ENCODE measurements at regions not wholly inside any gene's neighbourhood (a gene's known extent, or its start where the extent isn't known, plus 50 kb on each side); places are given as distances from the start of the nearest gene placed in this dataset.
"Not testable (repeated sequence)": the region's sequence is repeated elsewhere in the genome, so short reads cannot be mapped to it uniquely, and the experiment has no call there.

DNA sequence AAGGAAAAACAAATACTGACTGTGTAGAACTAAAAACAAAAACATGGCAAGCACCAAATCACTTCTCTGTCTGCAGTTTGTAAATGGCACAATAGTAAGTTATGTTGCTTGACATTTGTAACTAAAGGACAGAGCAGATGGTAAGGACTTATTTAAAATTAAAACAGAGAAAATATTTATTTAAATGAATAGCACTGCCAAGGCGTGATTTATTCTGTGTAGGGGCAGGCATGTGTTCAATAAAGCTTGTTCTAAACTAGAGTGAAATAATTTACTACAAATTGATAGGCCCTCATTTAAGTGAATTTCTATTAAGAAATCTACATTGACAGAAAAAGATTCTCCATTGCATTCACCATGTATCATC lies 231.5 kb downstream of the CYLC2 start:
- TF ChIP-seq, protein P1, sequence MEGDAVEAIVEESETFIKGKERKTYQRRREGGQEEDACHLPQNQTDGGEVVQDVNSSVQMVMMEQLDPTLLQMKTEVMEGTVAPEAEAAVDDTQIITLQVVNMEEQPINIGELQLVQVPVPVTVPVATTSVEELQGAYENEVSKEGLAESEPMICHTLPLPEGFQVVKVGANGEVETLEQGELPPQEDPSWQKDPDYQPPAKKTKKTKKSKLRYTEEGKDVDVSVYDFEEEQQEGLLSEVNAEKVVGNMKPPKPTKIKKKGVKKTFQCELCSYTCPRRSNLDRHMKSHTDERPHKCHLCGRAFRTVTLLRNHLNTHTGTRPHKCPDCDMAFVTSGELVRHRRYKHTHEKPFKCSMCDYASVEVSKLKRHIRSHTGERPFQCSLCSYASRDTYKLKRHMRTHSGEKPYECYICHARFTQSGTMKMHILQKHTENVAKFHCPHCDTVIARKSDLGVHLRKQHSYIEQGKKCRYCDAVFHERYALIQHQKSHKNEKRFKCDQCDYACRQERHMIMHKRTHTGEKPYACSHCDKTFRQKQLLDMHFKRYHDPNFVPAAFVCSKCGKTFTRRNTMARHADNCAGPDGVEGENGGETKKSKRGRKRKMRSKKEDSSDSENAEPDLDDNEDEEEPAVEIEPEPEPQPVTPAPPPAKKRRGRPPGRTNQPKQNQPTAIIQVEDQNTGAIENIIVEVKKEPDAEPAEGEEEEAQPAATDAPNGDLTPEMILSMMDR (IDR thresholded peaks at IDR 0.05; ENCODE audit: low read depth, low read length, missing control alignments), result no peak
- no peak for DNase-seq (ENCODE audit: low read depth)
- no peak overlapping the region for H3K4me3 ChIP-seq (ENCODE audit: low read depth, low read length)

DNA sequence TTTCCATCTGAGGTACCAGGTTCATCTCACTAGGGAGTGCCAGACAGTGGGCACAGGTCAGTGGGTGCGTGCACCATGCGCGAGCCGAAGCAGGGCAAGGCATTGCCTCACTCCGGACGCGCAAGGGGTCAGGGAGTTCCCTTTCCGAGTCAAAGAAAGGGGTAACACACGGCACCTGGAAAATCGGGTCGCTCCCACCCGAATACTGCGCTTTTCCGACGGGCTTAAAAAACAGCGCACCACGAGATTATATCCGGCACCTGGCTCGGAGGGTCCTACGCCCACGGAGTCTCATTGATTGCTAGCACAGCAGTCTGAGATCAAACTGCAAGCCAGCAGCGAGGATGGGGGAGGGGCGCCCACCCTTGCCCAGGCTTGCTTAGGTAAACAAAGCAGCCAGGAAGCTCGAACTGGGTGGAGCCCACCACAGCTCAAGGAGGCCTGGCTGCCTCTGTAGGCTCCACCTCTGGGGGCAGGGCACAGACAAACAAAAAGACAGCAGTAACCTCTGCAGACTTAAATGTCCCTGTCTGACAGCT lies 242.5 kb downstream of the CYLC2 start:
- DNase-seq (ENCODE audit: low read depth); H3K4me3 ChIP-seq (ENCODE audit: low read depth, low read length): not testable (repeated sequence)

DNA sequence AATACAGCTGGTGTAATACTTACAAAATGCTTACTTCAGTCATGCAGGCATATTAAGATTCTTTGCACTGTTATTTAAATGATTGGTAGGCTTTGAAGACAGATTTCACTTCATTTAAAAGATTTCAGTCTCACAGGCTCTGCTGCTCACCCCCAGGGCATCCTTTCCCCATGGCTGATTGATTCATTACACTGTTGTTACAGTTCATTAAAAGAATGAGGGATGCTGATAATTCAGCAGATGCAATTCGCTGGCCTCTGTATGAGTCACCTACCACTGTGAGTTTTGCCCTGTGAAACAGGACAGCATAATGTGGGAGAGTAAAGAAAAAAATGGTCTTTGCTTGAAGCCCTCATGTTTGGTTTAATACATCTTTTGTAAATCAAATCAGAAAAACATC lies 246.9 kb downstream of the CYLC2 start:
- no peak for DNase-seq (ENCODE audit: low read depth)
- TF ChIP-seq, protein P1 (IDR thresholded peaks at IDR 0.05; ENCODE audit: low read depth, low read length, missing control alignments), result no peak
- H3K4me3 ChIP-seq (ENCODE audit: low read depth, low read length), result no peak overlapping the region

DNA sequence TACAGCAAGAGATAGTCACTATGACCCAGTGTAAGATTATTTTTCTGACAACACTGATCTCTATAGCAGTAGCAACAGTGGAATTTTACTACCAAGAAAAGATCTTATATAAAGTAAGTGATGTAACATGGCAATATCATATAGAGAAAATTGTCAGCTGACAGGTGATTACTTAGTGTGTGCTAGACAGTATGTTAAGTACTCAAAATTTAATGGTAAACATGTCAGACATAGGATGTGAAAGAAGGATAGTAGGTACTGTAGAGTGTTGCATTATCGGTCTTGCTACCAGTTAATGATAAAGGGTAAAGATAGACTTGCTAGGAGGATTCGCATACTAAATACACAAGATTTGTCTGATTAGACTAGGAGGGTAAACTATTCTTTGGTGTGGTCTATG lies 247.4 kb downstream of the CYLC2 start:
- DNase-seq (ENCODE audit: low read depth), result no peak
- TF ChIP-seq, protein P1 (IDR thresholded peaks at IDR 0.05; ENCODE audit: low read depth, low read length, missing control alignments), result no peak
- H3K4me3 ChIP-seq (ENCODE audit: low read depth, low read length), result no peak overlapping the region

DNA sequence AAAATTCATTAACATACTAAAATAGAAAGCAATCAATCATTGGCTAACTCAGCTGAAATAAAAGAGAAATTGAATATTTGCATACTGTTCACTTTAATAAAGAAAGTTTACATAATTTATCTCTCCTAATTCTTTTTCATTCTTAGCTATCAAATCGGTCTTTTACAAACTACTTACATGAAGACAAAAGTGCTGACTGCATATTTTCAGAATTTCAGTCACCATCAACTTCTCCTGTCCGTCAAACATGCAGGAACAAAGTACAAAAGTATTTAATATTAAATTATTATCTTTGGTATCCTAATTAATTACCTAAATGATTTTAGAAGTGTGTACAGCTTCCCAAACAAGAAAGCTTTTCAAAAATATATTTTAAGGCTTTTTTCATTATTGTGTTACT lies 248.4 kb downstream of the CYLC2 start:
- no peak overlapping the region for H3K4me3 ChIP-seq (ENCODE audit: low read depth, low read length)
- DNase-seq (ENCODE audit: low read depth), result no peak
- TF ChIP-seq, protein P1 (IDR thresholded peaks at IDR 0.05; ENCODE audit: low read depth, low read length, missing control alignments), result no peak

DNA sequence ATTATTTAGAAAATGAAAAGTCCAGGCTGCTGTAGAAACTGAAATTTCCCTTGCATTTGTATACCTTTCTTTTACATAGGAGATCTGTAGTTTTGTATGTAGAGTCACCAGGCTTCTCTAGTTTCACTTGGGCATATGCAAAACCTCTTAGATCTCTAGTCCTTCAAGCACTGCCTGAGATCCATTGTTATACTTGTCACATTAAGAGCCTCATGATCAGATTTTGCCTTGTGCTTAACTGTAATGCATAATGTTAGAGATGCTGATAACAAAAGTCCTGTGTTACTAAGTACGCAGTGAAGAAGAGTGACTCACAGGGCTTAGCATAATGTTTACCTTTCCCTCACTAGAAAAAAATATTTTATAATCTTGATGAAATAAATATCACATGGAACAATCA lies 250.2 kb downstream of the CYLC2 start:
- DNase-seq (ENCODE audit: low read depth), result no peak
- no peak overlapping the region for H3K4me3 ChIP-seq (ENCODE audit: low read depth, low read length)
- TF ChIP-seq, protein P1 (IDR thresholded peaks at IDR 0.05; ENCODE audit: low read depth, low read length, missing control alignments), result no peak

DNA sequence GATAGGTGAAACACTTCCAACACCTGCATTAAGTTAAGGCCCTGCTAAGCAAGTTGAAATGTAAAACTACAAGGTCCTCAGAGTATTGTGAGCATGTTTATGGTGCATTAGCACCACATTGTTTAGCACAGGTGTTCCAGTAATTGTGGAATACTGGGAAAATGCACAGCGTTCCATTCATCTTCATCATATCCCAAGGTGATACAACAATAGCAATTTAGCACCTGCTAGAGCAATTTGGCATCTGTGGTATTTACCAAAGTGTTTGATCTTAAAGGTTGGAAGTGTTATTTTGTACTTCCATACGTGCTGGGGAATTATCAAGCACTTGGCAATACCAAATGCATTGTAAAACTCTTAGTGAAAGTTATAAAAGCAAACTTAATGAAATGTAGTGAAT lies 266.8 kb downstream of the CYLC2 start:
- H3K4me3 ChIP-seq (ENCODE audit: low read depth, low read length), result no peak overlapping the region
- TF ChIP-seq, protein P1 (IDR thresholded peaks at IDR 0.05; ENCODE audit: low read depth, low read length, missing control alignments), result no peak
- no peak for DNase-seq (ENCODE audit: low read depth)

All from GM12864 (cell line).